Hepatocyte (in vitro differentiated cells): ENCODE measurements at regions not wholly inside any gene's neighbourhood (a gene's known extent, or its start where the extent isn't known, plus 50 kb on each side); places are given as distances from the start of the nearest gene placed in this dataset.

Source experiments
- CTCF ChIP-seq: fragments of 200-600 bp; sonication (generic); IDR thresholded peaks from 2 replicates; pipeline ENCODE4 v1.5.1; 2016; ENCODE audit warnings: antibody characterized with exemption, mild to moderate bottlenecking; ENCODE audit not compliant: poor library complexity
- EZH2 ChIP-seq: fragments of 200-600 bp; sonication (generic); IDR thresholded peaks from 2 replicates; pipeline ENCODE4 v1.6.1; 2016; ENCODE audit warnings: antibody characterized with exemption, mild to moderate bottlenecking, borderline replicate concordance

- TF ChIP-seq EZH2 (no peak), CTCF (no peak)
These were observed 129.6 kb downstream of the DKK1 start for GRCh38 chr10:52443419-52444388.
